NCI-H2196 treated with DMSO at 0.1 percent for 48 hours (cell line): ENCODE measurements at regions not wholly inside any gene's neighbourhood (a gene's known extent, or its start where the extent isn't known, plus 50 kb on each side); places are given as distances from the start of the nearest gene placed in this dataset.

Experiments used
- DNase-seq: peaks from one replicate; lab custom pipeline; 2025; ENCODE audit not compliant: unreplicated experiment; lab: John Stamatoyannopoulos, UW

GRCh38 chr14:34072401-34072800, 121.5 kb upstream of the EGLN3 start:
- no peak for DNase-seq

- no peak for DNase-seq
Measured at GRCh38 chr14:34070917-34071407, 120.1 kb upstream of the EGLN3 start.

DNA sequence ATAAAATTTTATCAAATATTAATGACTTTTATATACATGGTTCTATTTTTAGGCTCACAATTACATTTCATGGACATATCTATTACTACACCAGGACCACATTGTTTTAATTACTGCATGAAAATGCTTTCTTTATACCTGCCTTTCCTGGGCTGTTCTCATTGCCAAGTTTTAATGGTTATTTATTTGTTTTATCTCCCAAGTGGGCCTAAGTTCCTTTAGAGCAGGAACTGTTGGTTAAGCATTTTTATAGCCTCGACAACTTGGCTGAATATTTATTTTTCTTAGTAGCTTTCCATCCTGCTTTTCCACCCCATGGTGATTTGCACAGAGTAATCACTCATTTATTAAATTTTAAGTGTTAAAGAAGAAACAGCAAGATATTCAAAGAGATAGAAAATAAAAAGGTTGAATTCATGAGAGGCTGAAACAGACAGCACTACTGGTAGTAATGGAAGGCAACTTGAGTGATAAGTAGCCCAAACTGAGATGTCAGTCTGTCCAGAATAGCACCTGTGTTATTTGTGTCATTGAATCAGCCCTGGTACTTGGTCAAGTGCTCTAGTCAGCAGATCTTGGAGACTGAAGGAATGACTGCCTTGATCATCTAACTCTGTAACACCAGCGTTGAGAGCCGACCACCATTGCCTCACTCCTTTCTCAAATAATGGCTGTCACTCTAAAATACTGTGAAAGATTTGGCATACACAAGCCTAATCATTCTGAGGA, 119.1 kb upstream of the EGLN3 start:
- DNase-seq, result no peak

GRCh38 chr14:34067587-34067986, 116.7 kb upstream of the EGLN3 start:
- no peak for DNase-seq

- DNase-seq, result no peak
Measured at GRCh38 chr14:34065690-34066391, 115.0 kb upstream of the EGLN3 start.

GRCh38 chr14:34065236-34065635, 114.4 kb upstream of the EGLN3 start:
- DNase-seq, result no peak

- DNase-seq, result no peak
Measured at GRCh38 chr14:34064349-34064748, 113.5 kb upstream of the EGLN3 start.

DNA sequence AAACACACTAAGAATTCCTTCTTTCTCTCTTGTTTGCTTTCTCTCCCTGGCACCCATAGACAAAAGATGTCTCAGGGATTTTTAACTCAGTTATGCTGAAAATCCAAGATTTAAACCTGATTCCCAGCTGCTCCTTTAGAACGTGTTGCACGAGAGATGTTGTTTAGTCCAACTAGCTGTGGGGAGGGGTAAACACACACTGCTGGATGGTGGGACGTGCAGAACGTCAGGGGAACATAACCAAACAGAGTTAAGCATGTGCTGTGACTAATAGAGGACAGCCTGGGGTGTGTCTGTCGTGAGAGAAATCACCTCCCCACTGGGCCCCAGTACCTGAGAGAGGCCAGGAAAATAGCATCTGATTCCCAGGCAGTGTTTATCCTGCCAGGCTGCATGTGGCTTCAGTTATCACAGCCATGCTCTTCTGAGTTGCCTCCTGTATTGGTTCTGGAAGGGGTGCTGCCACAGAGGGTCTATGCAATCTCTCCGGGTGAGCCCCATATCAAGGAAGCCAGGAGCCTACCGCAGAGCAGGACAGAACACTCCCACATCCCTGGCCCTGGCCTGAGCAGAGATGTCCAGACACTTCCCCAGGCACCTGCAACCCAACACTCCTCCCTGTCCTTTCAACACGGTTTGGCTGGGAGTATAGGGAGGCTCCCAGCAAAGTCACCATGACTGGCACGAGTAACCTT, 112.7 kb upstream of the EGLN3 start:
- no peak for DNase-seq

GRCh38 chr14:34063042-34063441, 112.2 kb upstream of the EGLN3 start:
- DNase-seq, result no peak

GRCh38 chr14:34062353-34062973, 111.6 kb upstream of the EGLN3 start:
- no peak for DNase-seq

- no peak for DNase-seq
Measured at GRCh38 chr14:34060651-34060999, 109.8 kb upstream of the EGLN3 start.

- peak; percentile 39 for DNase-seq
Measured at GRCh38 chr14:34059925-34060650, 109.2 kb upstream of the EGLN3 start.

DNA sequence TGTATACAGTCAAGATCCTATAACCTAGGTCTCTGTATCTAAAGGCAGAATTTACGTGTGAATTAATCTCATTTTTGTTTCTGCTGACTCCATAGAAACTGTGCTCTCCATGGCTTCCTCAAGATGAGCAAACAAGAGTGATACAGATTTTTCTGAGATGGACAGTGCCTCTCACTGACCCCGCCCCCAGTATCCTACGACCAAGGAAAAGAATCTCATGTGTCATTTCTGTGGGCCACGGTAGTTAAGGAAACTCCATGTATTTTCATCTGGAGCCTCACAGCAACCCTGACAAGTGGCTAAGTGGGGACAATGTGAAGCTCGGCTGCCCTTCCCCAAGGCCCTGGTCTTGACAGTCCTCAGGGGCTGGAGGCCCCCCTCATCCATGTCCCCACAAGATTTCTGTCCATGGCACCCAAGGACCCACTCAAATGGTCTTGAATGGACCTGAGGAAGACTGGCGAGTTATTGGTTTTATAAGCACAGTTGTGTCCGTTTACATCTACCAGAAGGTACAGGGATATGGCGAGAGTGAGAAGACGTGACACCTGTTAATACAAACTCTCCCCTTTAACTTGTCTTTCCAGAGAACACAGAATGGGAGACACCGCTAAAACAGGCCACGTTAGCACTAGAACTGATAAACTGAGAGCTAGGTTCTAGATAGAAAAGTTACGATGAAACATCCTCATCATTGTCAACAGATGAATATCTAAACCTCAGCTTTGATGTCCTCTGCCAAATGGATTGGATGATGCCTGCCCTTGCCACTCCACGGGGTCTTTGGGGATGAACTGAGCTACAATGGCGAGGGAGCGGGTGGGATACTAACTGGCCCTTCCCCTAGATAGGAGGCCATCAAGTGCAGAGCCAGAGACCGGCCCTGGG, 108.4 kb upstream of the EGLN3 start:
- DNase-seq, result no peak

GRCh38 chr14:34058510-34058909, 107.6 kb upstream of the EGLN3 start:
- DNase-seq, result no peak

DNA sequence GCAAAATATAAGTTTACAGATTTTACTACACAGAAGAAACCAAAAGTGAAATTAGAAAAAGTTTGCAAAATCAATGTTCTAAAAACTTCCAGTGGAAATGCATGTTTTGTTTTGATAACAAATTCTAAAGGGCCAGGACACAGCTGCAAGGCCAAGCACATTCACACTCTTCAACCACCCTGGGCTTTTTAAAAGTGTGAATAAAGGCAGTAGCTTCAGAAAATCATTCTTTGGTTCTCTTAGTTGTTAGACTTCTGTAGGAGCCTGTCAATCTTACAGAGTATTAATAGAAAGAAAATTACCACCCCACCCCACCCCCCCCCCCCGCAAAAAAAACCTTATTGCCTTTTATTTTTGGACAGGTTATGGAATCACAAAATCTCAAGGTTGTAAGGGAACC, 105.2 kb upstream of the EGLN3 start:
- no peak for DNase-seq

DNA sequence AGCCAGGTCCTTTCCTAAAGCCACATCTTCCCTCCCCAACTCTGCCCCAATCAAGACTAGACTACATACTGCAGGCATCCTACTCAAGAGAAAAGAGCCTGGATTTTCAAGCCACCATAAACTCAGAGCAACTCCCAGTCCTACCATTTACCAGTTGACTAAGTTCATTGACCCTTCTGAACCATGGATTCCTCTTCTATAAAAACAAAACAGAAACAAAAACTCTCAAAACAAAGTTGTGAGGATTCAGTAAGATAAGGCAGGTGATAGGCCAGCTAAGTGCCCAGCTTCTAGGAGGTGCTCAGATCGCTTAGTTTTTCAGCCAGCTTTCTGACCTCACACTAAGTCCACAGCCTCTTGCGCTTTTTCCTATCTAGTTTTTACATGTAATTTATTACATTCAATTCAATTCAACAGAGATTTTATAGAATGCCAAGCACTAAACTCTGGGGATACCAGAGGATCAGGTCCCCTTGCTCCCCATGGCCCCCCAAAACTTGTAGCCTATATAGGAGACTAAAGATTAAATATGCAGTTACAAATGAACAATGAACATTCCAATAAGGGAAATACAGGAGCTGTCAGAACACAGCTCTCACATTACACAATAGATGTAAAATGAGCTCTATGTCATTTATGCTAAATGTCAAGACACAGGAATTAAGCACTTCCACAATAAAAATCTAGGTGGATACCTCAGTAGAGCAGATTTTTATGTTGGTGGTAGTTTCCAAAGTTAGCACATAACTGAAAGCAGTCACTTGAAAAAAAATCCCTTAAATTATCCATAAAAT, 104.5 kb upstream of the EGLN3 start:
- DNase-seq, result no peak

DNA sequence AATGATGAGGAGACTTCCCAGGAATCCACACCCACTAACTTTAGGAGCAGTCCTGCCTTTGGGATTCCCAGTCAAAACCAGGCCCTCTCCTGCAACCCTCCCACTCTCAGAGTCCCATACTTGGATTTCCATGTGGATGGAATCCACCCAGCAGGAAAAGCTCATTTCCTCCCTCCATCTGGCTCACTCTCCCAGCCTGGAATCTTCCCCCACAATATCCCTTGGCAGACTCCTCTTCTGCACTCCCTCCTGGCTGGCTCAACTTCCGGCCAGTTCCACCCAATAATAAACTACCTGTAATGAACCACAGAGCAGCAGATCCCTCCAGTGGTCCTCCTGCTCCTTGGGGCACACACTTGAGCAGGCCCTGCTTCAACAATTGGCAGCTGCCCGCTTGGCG, 102.8 kb upstream of the EGLN3 start:
- no peak for DNase-seq

DNA sequence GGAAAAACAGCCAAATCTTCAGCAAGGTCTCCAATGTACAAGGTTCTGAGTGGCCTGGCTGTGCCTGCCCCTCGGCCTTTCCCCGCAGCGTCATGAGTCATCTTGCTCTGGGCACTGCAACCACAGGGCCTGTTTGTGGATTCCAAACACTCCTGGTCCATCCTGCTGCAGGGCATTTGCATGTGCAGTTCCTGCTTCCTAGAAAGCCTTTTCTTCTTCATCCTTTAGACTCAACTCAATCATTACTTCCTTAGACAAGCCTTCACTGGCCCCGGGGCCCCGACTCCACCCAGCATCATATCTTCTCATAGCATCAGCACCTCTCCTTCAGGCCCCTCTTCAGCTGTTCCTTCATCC, 101.8 kb upstream of the EGLN3 start:
- no peak for DNase-seq

DNA sequence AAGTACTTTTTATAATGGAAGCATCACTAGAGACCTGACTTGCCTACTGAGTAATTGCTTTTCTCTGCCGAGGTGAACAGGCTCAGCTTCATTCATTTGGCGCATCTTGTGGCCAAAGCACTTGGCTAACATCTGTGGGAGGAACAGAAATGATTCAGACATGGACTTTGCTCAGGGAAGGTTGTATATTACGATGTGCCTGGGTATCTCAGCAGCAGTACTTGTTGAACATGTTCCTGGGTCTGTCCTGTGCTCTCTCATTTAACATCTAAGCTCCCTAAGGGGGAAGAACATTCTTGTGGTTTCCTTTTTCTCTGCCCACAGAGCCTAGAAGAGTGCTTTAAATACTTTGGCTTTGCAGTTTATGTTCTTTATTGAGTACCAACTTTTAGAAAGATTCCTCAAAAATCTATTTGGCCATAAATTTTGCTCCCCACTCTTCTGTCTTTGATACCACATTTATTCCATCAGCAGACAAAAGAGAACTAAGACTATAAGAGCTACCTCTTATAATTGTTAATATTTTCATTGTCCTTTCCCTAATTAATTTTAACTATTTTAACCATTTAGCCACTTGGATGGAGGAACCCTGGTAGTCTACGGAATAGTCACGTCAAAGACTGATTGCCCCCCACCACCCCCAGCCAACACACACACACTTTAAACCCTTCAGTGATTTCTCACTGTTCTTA, 101.2 kb upstream of the EGLN3 start:
- DNase-seq, result no peak
